GM10266 (cell line): ENCODE measurements at regions not wholly inside any gene's neighbourhood (a gene's known extent, or its start where the extent isn't known, plus 50 kb on each side); places are given as distances from the start of the nearest gene placed in this dataset.
"Not testable (repeated sequence)": the region's sequence is repeated elsewhere in the genome, so short reads cannot be mapped to it uniquely, and the experiment has no call there.

ENCODE experiments used
- DNase-seq: peaks from one replicate; pipeline ENCODE4 v3.0.0; 2012; ENCODE audit errors: extremely low spot score
- TF ChIP-seq, protein P1 (sequence below): IDR thresholded peaks from 2 replicates; pipeline ENCODE4 v1.5.1; 2012; ENCODE audit warnings: mild to moderate bottlenecking, low read depth; ENCODE audit not compliant: control insufficient read depth, insufficient read depth; ENCODE audit errors: missing control alignments

- TF ChIP-seq, protein P1, sequence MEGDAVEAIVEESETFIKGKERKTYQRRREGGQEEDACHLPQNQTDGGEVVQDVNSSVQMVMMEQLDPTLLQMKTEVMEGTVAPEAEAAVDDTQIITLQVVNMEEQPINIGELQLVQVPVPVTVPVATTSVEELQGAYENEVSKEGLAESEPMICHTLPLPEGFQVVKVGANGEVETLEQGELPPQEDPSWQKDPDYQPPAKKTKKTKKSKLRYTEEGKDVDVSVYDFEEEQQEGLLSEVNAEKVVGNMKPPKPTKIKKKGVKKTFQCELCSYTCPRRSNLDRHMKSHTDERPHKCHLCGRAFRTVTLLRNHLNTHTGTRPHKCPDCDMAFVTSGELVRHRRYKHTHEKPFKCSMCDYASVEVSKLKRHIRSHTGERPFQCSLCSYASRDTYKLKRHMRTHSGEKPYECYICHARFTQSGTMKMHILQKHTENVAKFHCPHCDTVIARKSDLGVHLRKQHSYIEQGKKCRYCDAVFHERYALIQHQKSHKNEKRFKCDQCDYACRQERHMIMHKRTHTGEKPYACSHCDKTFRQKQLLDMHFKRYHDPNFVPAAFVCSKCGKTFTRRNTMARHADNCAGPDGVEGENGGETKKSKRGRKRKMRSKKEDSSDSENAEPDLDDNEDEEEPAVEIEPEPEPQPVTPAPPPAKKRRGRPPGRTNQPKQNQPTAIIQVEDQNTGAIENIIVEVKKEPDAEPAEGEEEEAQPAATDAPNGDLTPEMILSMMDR: peak; percentile 30
- DNase-seq: no peak
These were observed 63.2 kb upstream of the SNX19 start for GRCh38 chr11:130979386-130979972.

DNA sequence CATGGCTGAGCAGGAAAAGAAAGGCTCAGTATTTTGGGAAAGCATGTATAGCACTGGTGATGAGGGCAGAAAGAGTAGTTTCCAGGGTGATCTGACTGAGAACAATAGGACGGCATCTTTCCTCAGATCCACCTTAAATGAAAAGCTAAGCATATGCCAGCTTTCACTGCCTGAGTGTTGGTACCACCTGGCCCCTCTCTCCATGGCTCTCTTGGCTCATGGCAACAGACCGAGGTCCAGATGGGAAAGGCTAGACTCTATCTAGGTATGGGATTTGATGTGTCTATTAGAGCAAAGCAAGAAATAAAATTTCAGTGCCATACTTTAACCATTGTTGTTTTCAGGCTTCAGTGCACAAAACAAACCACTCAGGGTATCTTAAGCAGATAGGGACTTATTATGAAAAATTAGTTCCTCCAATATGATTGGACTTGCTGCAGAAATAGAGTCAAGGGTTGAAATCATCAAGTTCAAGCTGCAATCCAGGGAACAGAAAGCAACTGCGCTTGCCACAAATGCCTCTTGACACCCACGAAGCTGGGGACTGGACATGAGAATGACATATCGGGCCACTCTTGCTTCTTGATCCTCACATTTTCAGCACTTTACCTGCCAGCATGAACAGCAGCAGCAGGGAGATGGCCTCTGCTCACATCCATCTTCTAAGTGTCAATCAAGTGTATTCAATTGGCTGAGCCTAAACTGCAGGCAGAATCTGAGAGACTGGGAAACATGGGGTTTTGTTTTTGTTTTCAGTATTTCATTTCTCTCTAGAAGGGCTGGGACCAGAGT, 64.0 kb upstream of the SNX19 start:
- TF ChIP-seq, protein P1: no peak

DNA sequence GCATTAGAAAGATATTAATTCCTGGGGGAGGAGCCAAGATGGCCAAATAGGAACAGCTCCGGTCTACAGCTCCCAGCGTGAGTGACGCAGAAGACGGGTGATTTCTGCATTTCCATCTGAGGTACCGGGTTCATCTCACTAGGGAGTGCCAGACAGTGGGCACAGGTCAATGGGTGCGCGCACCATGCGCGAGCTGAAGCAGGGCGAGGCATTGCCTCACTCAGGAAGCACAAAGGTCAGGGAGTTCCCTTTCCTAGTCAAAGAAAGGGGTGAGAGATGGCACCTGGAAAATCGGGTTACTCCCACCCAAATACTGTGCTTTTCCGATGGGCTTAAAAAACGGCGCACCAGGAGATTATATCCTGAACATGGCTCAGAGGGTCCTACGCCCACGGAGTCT, 68.0 kb upstream of the SNX19 start:
- DNase-seq: not testable (repeated sequence)

More for the DNA sequence above, 64.0 kb upstream of the SNX19 start:
- DNase-seq: no peak

GRCh38 chr11:130992788-130993187, 76.5 kb upstream of the SNX19 start:
- TF ChIP-seq, protein P1: no peak

GRCh38 chr11:130994043-130994442, 77.8 kb upstream of the SNX19 start:
- no peak for DNase-seq
- TF ChIP-seq, protein P1: no peak

More at GRCh38 chr11:130992788-130993187, 76.5 kb upstream of the SNX19 start:
- DNase-seq: no peak

DNA sequence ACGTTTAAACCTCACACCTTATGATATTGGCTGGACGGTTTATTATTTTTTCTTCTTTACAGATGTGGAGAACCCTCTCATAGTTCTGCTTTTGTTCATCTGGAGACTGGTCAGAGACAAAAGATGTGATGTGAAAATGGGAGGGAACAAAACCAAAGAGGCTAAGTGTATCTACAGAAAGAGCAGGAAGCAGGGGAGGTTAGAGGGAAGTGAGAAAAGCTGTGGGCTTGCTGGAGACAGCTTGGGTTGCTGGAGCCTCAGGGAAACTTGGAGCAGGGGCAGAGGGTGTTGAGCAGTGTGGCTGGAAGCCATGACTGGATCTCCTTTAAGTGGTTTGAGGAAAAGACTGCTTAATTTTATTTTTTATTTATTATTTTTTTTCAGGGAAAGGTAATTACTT, 79.0 kb upstream of the SNX19 start:
- DNase-seq: no peak
- TF ChIP-seq, protein P1: no peak

DNA sequence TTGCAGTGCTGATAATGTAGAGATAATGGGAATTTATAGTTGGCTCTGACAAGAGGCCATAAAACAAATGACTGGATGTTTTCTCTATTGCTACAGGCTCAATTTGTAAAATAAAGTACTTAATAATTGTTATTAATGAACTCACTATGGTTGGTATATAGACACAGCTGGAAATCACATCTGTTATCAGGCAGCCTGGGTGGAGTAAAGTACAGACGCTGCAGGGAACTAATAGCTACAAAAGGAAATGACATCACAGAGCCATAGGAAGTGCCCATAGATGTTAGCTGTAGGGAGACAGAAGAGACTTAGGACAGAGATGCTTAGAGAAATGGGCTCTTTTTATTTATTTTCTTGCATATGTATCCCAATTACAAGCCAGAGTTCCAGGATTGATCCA, 81.0 kb upstream of the SNX19 start:
- TF ChIP-seq, protein P1: no peak
- no peak for DNase-seq
